ENCODE measurements at regions not wholly inside any gene's neighbourhood (a gene's known extent, or its start where the extent isn't known, plus 50 kb on each side); places are given as distances from the start of the nearest gene placed in this dataset.

- TF ChIP-seq CTCF (IDR thresholded peaks at IDR 0.05; ENCODE audit: low read depth, low read length) (no peak), MAX (IDR thresholded peaks at IDR 0.05; ENCODE audit: low read depth, low read length) (no peak)
These were observed 632.6 kb upstream of the ARGLU1 start for GRCh38 chr13:107200491-107200890.

Data from NB4 (cell line).